ENCODE measurements at regions not wholly inside any gene's neighbourhood (a gene's known extent, or its start where the extent isn't known, plus 50 kb on each side); places are given as distances from the start of the nearest gene placed in this dataset.

DNA sequence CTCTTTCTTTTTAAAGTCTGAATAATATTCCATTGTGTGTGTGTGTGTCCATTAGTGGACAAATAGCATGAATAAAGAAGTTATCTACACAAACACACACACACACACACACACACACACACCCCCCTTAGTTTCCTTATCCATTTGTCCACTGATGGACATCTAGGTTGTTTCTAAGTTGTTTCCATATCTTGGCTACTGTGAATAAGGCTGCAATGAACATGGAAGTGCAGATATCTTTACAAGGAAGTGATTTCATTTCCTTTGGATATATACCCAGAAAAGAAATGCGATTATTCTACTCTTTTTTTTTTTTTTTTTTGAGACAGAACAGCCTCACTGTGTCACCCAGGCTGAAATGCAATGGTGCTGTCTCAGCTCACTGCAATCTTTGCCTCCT, 113.5 kb downstream of the MBL2 start:
- H3K9ac ChIP-seq (ENCODE audit: extremely low read depth, low read length, poor library complexity, severe bottlenecking): no peak overlapping the region
- H3K36me3 ChIP-seq (ENCODE audit: control insufficient read depth, insufficient read depth, low read length): no peaks in the 10 kb centered on the region
- DNase-seq: no peak
- H3K4me3 ChIP-seq (ENCODE audit: low read length): no peak overlapping the region
- WGBS, 2 experiments (ENCODE audit: insufficient coverage in 1 of 2, insufficient read length in 1 of 2): 82 to 100% methylated on average over 1 of the region's 1 CpG
- H3K27ac Mint-ChIP-seq: no peak overlapping the region
- no peaks in the 10 kb centered on the region for H3K27me3 ChIP-seq (ENCODE audit: control insufficient read depth, insufficient read depth, low read length, poor library complexity, severe bottlenecking)
- no peaks in the 10 kb centered on the region for H3K4me1 ChIP-seq (ENCODE audit: control insufficient read depth, insufficient read depth, low read length)
- H3K4me3 Mint-ChIP-seq: no peak overlapping the region
- no peaks in the 10 kb centered on the region for H3K27me3 Mint-ChIP-seq (ENCODE audit: insufficient read depth)
- H3K4me1 Mint-ChIP-seq: peaks cover 9% of the 10 kb centered on the region
- H3K36me3 Mint-ChIP-seq (ENCODE audit: low read depth): no peaks in the 10 kb centered on the region
- no peaks in the 10 kb centered on the region for H3K9me3 Mint-ChIP-seq
- no peak overlapping the region for H3K27ac ChIP-seq (ENCODE audit: low read depth, low read length)
- no peaks in the 10 kb centered on the region for H3K9me3 ChIP-seq (ENCODE audit: control insufficient read depth, low read length)
- TF ChIP-seq, protein P1, sequence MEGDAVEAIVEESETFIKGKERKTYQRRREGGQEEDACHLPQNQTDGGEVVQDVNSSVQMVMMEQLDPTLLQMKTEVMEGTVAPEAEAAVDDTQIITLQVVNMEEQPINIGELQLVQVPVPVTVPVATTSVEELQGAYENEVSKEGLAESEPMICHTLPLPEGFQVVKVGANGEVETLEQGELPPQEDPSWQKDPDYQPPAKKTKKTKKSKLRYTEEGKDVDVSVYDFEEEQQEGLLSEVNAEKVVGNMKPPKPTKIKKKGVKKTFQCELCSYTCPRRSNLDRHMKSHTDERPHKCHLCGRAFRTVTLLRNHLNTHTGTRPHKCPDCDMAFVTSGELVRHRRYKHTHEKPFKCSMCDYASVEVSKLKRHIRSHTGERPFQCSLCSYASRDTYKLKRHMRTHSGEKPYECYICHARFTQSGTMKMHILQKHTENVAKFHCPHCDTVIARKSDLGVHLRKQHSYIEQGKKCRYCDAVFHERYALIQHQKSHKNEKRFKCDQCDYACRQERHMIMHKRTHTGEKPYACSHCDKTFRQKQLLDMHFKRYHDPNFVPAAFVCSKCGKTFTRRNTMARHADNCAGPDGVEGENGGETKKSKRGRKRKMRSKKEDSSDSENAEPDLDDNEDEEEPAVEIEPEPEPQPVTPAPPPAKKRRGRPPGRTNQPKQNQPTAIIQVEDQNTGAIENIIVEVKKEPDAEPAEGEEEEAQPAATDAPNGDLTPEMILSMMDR (conservative IDR thresholded peaks at IDR 0.05): no peak

GRCh38 chr10:52662256-52662655, 110.3 kb downstream of the MBL2 start:
- TF ChIP-seq, protein P1 (conservative IDR thresholded peaks at IDR 0.05): no peak
- peaks cover 11% of the 10 kb centered on the region for H3K9me3 Mint-ChIP-seq
- no peaks in the 10 kb centered on the region for H3K36me3 Mint-ChIP-seq (ENCODE audit: low read depth)
- DNase-seq: no peak
- no peaks in the 10 kb centered on the region for H3K27me3 Mint-ChIP-seq (ENCODE audit: insufficient read depth)
- 37% methylated on average over 1 of the region's 1 CpG; no CpG with 5 or more reads in 1 of the 2 experiments for WGBS, 2 experiments (ENCODE audit: insufficient coverage in 1 of 2, insufficient read length in 1 of 2)
- Histone ChIP-seq H3K4me3 (ENCODE audit: low read length) (no peak overlapping the region), H3K9ac (ENCODE audit: extremely low read depth, low read length, poor library complexity, severe bottlenecking) (no peak overlapping the region), H3K27me3 (ENCODE audit: control insufficient read depth, insufficient read depth, low read length, poor library complexity, severe bottlenecking) (no peaks in the 10 kb centered on the region), H3K27ac (ENCODE audit: low read depth, low read length) (peak overlapping the region; percentile 6), H3K4me1 (ENCODE audit: control insufficient read depth, insufficient read depth, low read length) (no peaks in the 10 kb centered on the region), H3K9me3 (ENCODE audit: control insufficient read depth, low read length) (peaks cover 15% of the 10 kb centered on the region), H3K36me3 (ENCODE audit: control insufficient read depth, insufficient read depth, low read length) (no peaks in the 10 kb centered on the region)
- H3K27ac Mint-ChIP-seq: peak overlapping the region; percentile 6
- H3K4me3 Mint-ChIP-seq: no peak overlapping the region
- peaks cover 9% of the 10 kb centered on the region for H3K4me1 Mint-ChIP-seq

DNA sequence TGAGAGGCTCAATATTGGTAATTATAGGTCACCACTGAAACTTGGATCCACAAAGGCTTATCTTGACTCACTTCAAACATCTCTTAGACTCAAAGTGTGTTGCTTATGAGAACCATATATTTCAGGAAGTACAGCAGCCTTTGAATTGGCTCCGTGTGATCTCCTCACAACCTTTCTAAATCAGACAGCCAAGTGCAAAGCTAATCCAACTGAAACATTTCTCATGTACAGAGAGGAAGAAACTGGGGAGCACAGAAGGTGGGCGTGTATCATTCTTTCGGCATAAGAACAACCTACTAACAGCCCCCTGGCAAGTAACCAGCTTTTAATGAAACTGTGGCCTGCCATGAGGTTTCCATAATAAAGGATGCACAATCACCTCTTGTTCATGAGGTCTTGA, 109.4 kb downstream of the MBL2 start:
- WGBS, 2 experiments (ENCODE audit: insufficient coverage in 1 of 2, insufficient read length in 1 of 2): 60 to 89% methylated on average over 1 to 3 of the region's 3 CpGs
- peak overlapping the region; percentile 22 for H3K27ac ChIP-seq (ENCODE audit: low read depth, low read length)
- H3K36me3 Mint-ChIP-seq (ENCODE audit: low read depth): no peaks in the 10 kb centered on the region
- no peak overlapping the region for H3K4me3 Mint-ChIP-seq
- H3K36me3 ChIP-seq (ENCODE audit: control insufficient read depth, insufficient read depth, low read length): no peaks in the 10 kb centered on the region
- no peaks in the 10 kb centered on the region for H3K4me1 ChIP-seq (ENCODE audit: control insufficient read depth, insufficient read depth, low read length)
- H3K4me1 Mint-ChIP-seq: peaks cover 9% of the 10 kb centered on the region
- H3K27ac Mint-ChIP-seq: no peak overlapping the region
- TF ChIP-seq, protein P1 (conservative IDR thresholded peaks at IDR 0.05): no peak
- H3K4me3 ChIP-seq (ENCODE audit: low read length): no peak overlapping the region
- peaks cover 13% of the 10 kb centered on the region for H3K9me3 Mint-ChIP-seq
- no peaks in the 10 kb centered on the region for H3K27me3 Mint-ChIP-seq (ENCODE audit: insufficient read depth)
- no peaks in the 10 kb centered on the region for H3K27me3 ChIP-seq (ENCODE audit: control insufficient read depth, insufficient read depth, low read length, poor library complexity, severe bottlenecking)
- DNase-seq: no peak
- H3K9me3 ChIP-seq (ENCODE audit: control insufficient read depth, low read length): peaks cover 16% of the 10 kb centered on the region
- H3K9ac ChIP-seq (ENCODE audit: extremely low read depth, low read length, poor library complexity, severe bottlenecking): no peak overlapping the region
